Upper lobe of right lung (tissue), 1 donor: ENCODE measurements at regions not wholly inside any gene's neighbourhood (a gene's known extent, or its start where the extent isn't known, plus 50 kb on each side); places are given as distances from the start of the nearest gene placed in this dataset.
"Not testable (repeated sequence)": the region's sequence is repeated elsewhere in the genome, so short reads cannot be mapped to it uniquely, and the experiment has no call there.

Experiments used
- ATAC-seq: fragments of 200-7000 bp; cut with Tn5 transposase; one replicate; pipeline ENCODE4 v1.9.1; 2020; ENCODE audit warnings: mild to moderate bottlenecking, moderate library complexity
- DNase-seq: peaks from one replicate; pipeline ENCODE4 v3.0.0-alpha.2; 2020
- H3K27ac ChIP-seq: fragments of 200-600 bp; one replicate; pipeline ENCODE4 v1.8.0; 2022
- H3K27me3 ChIP-seq: fragments of 200-600 bp; one replicate; pipeline ENCODE4 v1.8.0; 2022; ENCODE audit warnings: mild to moderate bottlenecking
- H3K36me3 ChIP-seq: fragments of 200-600 bp; one replicate; pipeline ENCODE4 v1.8.0; 2022
- H3K4me1 ChIP-seq: fragments of 200-600 bp; one replicate; pipeline ENCODE4 v1.8.0; 2022
- H3K4me3 ChIP-seq: fragments of 200-600 bp; one replicate; pipeline ENCODE4 v1.8.0; 2022; ENCODE audit warnings: mild to moderate bottlenecking
- H3K9me3 ChIP-seq: fragments of 200-600 bp; one replicate; pipeline ENCODE4 v1.8.0; 2022
- CTCF ChIP-seq: fragments of 200-600 bp; IDR thresholded peaks from one replicate; pipeline ENCODE4 v1.8.0; 2022; ENCODE audit warnings: antibody characterized with exemption
- intact Hi-C: fragments of 100-400 bp; cut with DNase I; formaldehyde crosslinking; loops from one replicate; pipeline ENCODE4 v1.11.0; 2022
- donor health status: DM: no; HTN: yes; CAD: no; lungs with severe emphysema.

GRCh38 chr10:33655165-33655815 is 320.8 kb upstream of the NRP1 start:
- Histone ChIP-seq H3K36me3 (no peaks in the 10 kb centered on the region), H3K4me1 (no peaks in the 10 kb centered on the region), H3K27me3 (no peaks in the 10 kb centered on the region), H3K27ac (no peak overlapping the region), H3K4me3 (no peak overlapping the region), H3K9me3 (no peaks in the 10 kb centered on the region)
- no peak for ATAC-seq
- intact Hi-C loops: no loop called here
- no peak for TF ChIP-seq CTCF
- no peak for DNase-seq

GRCh38 chr10:33653584-33654367 is 319.3 kb upstream of the NRP1 start:
- intact Hi-C loops: no loop called here

GRCh38 chr10:33652870-33653269 is 318.4 kb upstream of the NRP1 start:
- Histone ChIP-seq H3K9me3 (no peaks in the 10 kb centered on the region), H3K27ac (no peak overlapping the region), H3K27me3 (no peaks in the 10 kb centered on the region), H3K36me3 (no peaks in the 10 kb centered on the region), H3K4me3 (no peak overlapping the region), H3K4me1 (no peaks in the 10 kb centered on the region)
- TF ChIP-seq CTCF: no peak
- intact Hi-C loops: no loop called here
- no peak for DNase-seq
- no peak for ATAC-seq

More at GRCh38 chr10:33653584-33654367, 319.3 kb upstream of the NRP1 start:
- H3K27ac ChIP-seq: no peak overlapping the region
- DNase-seq: no peak
- H3K36me3 ChIP-seq: no peaks in the 10 kb centered on the region
- H3K27me3 ChIP-seq: no peaks in the 10 kb centered on the region
- H3K9me3 ChIP-seq: no peaks in the 10 kb centered on the region
- H3K4me1 ChIP-seq: no peaks in the 10 kb centered on the region
- no peak overlapping the region for H3K4me3 ChIP-seq
- no peak for ATAC-seq
- TF ChIP-seq CTCF: no peak

GRCh38 chr10:33650131-33650530 is 315.7 kb upstream of the NRP1 start:
- H3K4me3 ChIP-seq, H3K4me1 ChIP-seq, H3K27ac ChIP-seq, H3K27me3 ChIP-seq, DNase-seq, H3K9me3 ChIP-seq, intact Hi-C loops, H3K36me3 ChIP-seq: not testable (repeated sequence)
- peak; percentile 67 for ATAC-seq

- Histone ChIP-seq H3K36me3 (no peaks in the 10 kb centered on the region), H3K9me3 (no peaks in the 10 kb centered on the region), H3K4me1 (no peaks in the 10 kb centered on the region), H3K27ac (no peak overlapping the region), H3K27me3 (no peaks in the 10 kb centered on the region), H3K4me3 (no peak overlapping the region)
- ATAC-seq (no peak), DNase-seq (no peak)
- TF ChIP-seq CTCF: no peak
- intact Hi-C loops: no loop called here
Observed at GRCh38 chr10:33643042-33643441, 308.6 kb upstream of the NRP1 start.

- Histone ChIP-seq H3K36me3 (no peaks in the 10 kb centered on the region), H3K27ac (no peak overlapping the region), H3K27me3 (no peaks in the 10 kb centered on the region), H3K9me3 (no peaks in the 10 kb centered on the region), H3K4me1 (no peaks in the 10 kb centered on the region), H3K4me3 (no peak overlapping the region)
- no peak for TF ChIP-seq CTCF
- no peak for DNase-seq
- ATAC-seq: no peak
- intact Hi-C loops: no loop called here
Observed at GRCh38 chr10:33638891-33639290, 304.4 kb upstream of the NRP1 start.
